Liver (tissue), 7 donors: ENCODE measurements at regions not wholly inside any gene's neighbourhood (a gene's known extent, or its start where the extent isn't known, plus 50 kb on each side); places are given as distances from the start of the nearest gene placed in this dataset.

Experiments
- DNase-seq: peaks from one replicate; pipeline ENCODE4 v3.0.0-alpha.2; 2017; ENCODE audit warnings: low spot score
- H3K27ac ChIP-seq, 2 donors: one replicate each; pipeline ENCODE4 v1.7.0; 2013; ENCODE audit warnings: inconsistent platforms in 2 of 2, low read length in 2 of 2, control low read depth in 1 of 2, low read depth in 1 of 2, mild to moderate bottlenecking in 1 of 2
- H3K27me3 ChIP-seq, 4 donors: one replicate each; pipeline versions ENCODE4 v1.6.1 to v1.7.0; 2013; ENCODE audit warnings: low read length in 3 of 4, inconsistent platforms in 1 of 4, mild to moderate bottlenecking in 1 of 4, moderate library complexity in 1 of 4; ENCODE audit not compliant: control insufficient read depth in 4 of 4, insufficient read depth in 4 of 4
- H3K36me3 ChIP-seq, 4 donors: one replicate each; pipeline versions ENCODE4 v1.6.1 to v1.7.0; 2013; ENCODE audit warnings: low read length in 3 of 4, mild to moderate bottlenecking in 3 of 4, low read depth in 1 of 4, moderate library complexity in 1 of 4; ENCODE audit not compliant: control insufficient read depth in 4 of 4, insufficient read depth in 3 of 4
- H3K4me1 ChIP-seq, 4 donors: one replicate each; pipeline versions ENCODE4 v1.6.1 to v1.7.0; 2013; ENCODE audit warnings: low read length in 3 of 4, mild to moderate bottlenecking in 3 of 4, moderate library complexity in 1 of 4; ENCODE audit not compliant: control insufficient read depth in 4 of 4, insufficient read depth in 4 of 4
- H3K4me3 ChIP-seq, 3 donors: one replicate each; pipeline versions ENCODE4 v1.6.1 to v1.7.0; 2013; ENCODE audit warnings: low read length in 3 of 3, control low read depth in 1 of 3, low read depth in 1 of 3, mild to moderate bottlenecking in 1 of 3
- H3K9ac ChIP-seq, 2 donors: one replicate each; pipeline ENCODE4 v1.7.0; 2013; ENCODE audit warnings: low read length in 2 of 2, mild to moderate bottlenecking in 2 of 2, moderate library complexity in 2 of 2, control low read depth in 1 of 2, low read depth in 1 of 2
- H3K9me3 ChIP-seq, 4 donors: one replicate each; pipeline versions ENCODE4 v1.6.1 to v1.7.0; 2013; ENCODE audit warnings: low read length in 3 of 4; ENCODE audit not compliant: control insufficient read depth in 4 of 4
- EGR1 ChIP-seq, 2 donors: IDR thresholded peaks; 2 replicates each; pipeline ENCODE4 v1.6.1; 2016 to 2018; ENCODE audit warnings: antibody characterized with exemption in 2 of 2, low read depth in 2 of 2
- FOXA1 ChIP-seq: IDR thresholded peaks from 2 replicates; pipeline ENCODE4 v1.6.1; 2016; ENCODE audit warnings: antibody characterized with exemption
- FOXA2 ChIP-seq: IDR thresholded peaks from 2 replicates; pipeline ENCODE4 v1.6.1; 2016; ENCODE audit warnings: antibody characterized with exemption
- GABPA ChIP-seq, 2 donors: IDR thresholded peaks in 1 of 2; conservative IDR thresholded peaks in 1 of 2; 2 replicates each; pipeline ENCODE4 v1.6.1; 2016; ENCODE audit warnings: antibody characterized with exemption in 2 of 2, mild to moderate bottlenecking in 1 of 2, moderate library complexity in 1 of 2
- HNF4A ChIP-seq, 2 donors: conservative IDR thresholded peaks; 2 replicates each; pipeline ENCODE4 v1.6.1; 2016; ENCODE audit warnings: antibody characterized with exemption in 2 of 2, mild to moderate bottlenecking in 2 of 2
- HNF4G ChIP-seq: IDR thresholded peaks from 2 replicates; pipeline ENCODE4 v1.6.1; 2016; ENCODE audit warnings: antibody characterized with exemption
- JUND ChIP-seq, 2 donors: IDR thresholded peaks; 2 replicates each; pipeline ENCODE4 v1.6.1; 2016; ENCODE audit warnings: antibody characterized with exemption in 2 of 2
- NR2F2 ChIP-seq: IDR thresholded peaks from 2 replicates; pipeline ENCODE4 v1.6.1; 2016; ENCODE audit warnings: antibody characterized with exemption
- RAD21 ChIP-seq, 2 donors: IDR thresholded peaks; 2 replicates each; pipeline ENCODE4 v1.6.1; 2016; ENCODE audit warnings: antibody characterized with exemption in 2 of 2, mild to moderate bottlenecking in 2 of 2
- SP1 ChIP-seq: IDR thresholded peaks from 2 replicates; pipeline ENCODE4 v1.6.1; 2018; ENCODE audit warnings: antibody characterized with exemption, mild to moderate bottlenecking
- TAF1 ChIP-seq: conservative IDR thresholded peaks from 2 replicates; pipeline ENCODE4 v1.6.1; 2016; ENCODE audit warnings: antibody characterized with exemption, mild to moderate bottlenecking
- YY1 ChIP-seq: IDR thresholded peaks from 2 replicates; pipeline ENCODE4 v1.6.1; 2016; ENCODE audit warnings: antibody characterized with exemption, mild to moderate bottlenecking
- TF ChIP-seq, protein P1 (sequence below): IDR thresholded peaks from 2 replicates; pipeline ENCODE4 v1.6.1; 2016; ENCODE audit warnings: antibody characterized with exemption, mild to moderate bottlenecking
- TF ChIP-seq, protein P2 (sequence below): IDR thresholded peaks from 2 replicates; pipeline ENCODE4 v1.6.1; 2016; ENCODE audit warnings: antibody characterized with exemption
- TF ChIP-seq, protein P3 (sequence below): IDR thresholded peaks from 2 replicates; pipeline ENCODE4 v1.6.1; 2016; ENCODE audit warnings: antibody characterized with exemption
- TF ChIP-seq, protein P4 (sequence below): fragments of 150-350 bp; IDR thresholded peaks from 2 replicates; pipeline ENCODE4 v1.5.1; 2017; ENCODE audit warnings: improper control_type of control experiment, low read depth, low read length; ENCODE audit not compliant: missing input control
- TF ChIP-seq, protein P5 (sequence below): IDR thresholded peaks from 2 replicates; pipeline ENCODE4 v1.6.1; 2016; ENCODE audit warnings: antibody characterized with exemption
- donor health status: healthy.
- donor health status: healthy.
- donor health status: healthy.
- donor health status: healthy.

DNA sequence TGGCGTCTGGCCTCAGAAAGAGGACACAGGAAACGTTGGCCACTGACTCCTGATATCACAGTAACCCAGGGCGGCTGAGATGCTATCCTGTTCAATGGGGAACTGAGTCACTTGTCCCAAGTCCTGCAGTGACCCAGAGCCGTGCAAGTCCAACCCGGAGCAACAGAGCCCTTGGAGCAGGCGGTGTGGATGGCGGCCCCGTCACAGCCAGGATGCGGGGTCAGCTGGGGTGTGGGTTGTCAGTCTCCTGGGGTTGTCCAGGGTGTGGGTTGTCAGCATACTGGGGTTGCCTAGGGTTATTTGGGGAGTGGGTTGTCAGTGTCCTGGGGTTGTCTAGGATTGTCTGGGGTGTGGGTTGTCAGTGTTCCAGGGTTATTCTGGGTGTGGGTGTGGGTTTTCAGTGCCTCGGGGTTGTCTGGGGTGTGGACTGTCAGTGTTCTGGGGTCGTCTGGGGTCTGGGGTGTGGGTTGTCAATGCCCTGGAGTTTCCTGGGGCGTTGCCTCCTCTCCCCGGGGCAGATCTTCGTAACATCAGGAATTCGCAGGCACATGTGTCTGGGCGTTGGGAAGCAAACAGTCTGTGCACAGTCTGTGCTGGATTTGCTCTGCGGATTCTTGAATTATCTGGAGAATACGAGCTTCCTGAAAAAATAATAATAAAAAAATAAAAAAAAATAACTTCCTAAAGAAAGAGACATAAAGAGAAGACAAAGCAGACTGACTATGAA is 257.5 kb downstream of the PARP8 start (continued):
- TF ChIP-seq GABPA (IDR thresholded peaks at IDR 0.05 in 1 of 2, conservative IDR thresholded peaks at IDR 0.05 in 1 of 2) (no peak), SP1 (no peak)

DNA sequence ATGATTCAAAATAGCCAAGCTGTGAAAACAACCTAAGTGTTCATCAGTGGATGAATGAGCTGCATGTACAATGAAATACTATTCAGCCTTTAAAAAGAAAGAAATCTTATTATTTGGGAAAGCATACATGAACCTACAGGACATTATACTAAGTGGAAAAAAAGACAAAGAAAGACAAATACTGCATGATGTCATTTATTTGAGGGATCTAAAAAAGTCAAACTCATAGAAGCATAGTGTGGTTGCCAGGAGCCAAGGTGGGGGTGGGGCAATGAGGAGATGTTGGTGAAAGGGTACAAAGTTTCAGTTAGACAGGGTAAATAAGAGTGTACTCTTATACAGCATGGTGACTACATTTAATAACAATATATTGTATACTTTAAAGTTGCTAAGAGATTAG is 261.5 kb downstream of the PARP8 start:
- Histone ChIP-seq H3K9ac (no peak overlapping the region), H3K36me3 (no peaks in the 10 kb centered on the region), H3K4me1 (no peaks in the 10 kb centered on the region), H3K27ac (no peak overlapping the region), H3K9me3 (no peaks in the 10 kb centered on the region), H3K4me3 (no peak overlapping the region), H3K27me3 (peaks cover 0 to 3% (median 0%) of the 10 kb centered on the region in 4 donors)
- no peak for DNase-seq
- TF ChIP-seq FOXA2 (no peak), NR2F2 (no peak), JUND (IDR thresholded peaks at IDR 0.05) (no peak), EGR1 (IDR thresholded peaks at IDR 0.05; ENCODE audit: low read depth in 2 of 2) (no peak), RAD21 (IDR thresholded peaks at IDR 0.05) (no peak), SP1 (no peak), GABPA (IDR thresholded peaks at IDR 0.05 in 1 of 2, conservative IDR thresholded peaks at IDR 0.05 in 1 of 2) (no peak), TAF1 (no peak), FOXA1 (no peak), YY1 (no peak), HNF4A (conservative IDR thresholded peaks at IDR 0.05) (no peak), HNF4G (no peak)
- TF ChIP-seq, protein P1, sequence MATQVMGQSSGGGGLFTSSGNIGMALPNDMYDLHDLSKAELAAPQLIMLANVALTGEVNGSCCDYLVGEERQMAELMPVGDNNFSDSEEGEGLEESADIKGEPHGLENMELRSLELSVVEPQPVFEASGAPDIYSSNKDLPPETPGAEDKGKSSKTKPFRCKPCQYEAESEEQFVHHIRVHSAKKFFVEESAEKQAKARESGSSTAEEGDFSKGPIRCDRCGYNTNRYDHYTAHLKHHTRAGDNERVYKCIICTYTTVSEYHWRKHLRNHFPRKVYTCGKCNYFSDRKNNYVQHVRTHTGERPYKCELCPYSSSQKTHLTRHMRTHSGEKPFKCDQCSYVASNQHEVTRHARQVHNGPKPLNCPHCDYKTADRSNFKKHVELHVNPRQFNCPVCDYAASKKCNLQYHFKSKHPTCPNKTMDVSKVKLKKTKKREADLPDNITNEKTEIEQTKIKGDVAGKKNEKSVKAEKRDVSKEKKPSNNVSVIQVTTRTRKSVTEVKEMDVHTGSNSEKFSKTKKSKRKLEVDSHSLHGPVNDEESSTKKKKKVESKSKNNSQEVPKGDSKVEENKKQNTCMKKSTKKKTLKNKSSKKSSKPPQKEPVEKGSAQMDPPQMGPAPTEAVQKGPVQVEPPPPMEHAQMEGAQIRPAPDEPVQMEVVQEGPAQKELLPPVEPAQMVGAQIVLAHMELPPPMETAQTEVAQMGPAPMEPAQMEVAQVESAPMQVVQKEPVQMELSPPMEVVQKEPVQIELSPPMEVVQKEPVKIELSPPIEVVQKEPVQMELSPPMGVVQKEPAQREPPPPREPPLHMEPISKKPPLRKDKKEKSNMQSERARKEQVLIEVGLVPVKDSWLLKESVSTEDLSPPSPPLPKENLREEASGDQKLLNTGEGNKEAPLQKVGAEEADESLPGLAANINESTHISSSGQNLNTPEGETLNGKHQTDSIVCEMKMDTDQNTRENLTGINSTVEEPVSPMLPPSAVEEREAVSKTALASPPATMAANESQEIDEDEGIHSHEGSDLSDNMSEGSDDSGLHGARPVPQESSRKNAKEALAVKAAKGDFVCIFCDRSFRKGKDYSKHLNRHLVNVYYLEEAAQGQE, result no peak
- TF ChIP-seq, protein P2, sequence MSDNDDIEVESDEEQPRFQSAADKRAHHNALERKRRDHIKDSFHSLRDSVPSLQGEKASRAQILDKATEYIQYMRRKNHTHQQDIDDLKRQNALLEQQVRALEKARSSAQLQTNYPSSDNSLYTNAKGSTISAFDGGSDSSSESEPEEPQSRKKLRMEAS, result no peak
- TF ChIP-seq, protein P3, sequence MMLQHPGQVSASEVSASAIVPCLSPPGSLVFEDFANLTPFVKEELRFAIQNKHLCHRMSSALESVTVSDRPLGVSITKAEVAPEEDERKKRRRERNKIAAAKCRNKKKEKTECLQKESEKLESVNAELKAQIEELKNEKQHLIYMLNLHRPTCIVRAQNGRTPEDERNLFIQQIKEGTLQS, result no peak
- TF ChIP-seq, protein P4, sequence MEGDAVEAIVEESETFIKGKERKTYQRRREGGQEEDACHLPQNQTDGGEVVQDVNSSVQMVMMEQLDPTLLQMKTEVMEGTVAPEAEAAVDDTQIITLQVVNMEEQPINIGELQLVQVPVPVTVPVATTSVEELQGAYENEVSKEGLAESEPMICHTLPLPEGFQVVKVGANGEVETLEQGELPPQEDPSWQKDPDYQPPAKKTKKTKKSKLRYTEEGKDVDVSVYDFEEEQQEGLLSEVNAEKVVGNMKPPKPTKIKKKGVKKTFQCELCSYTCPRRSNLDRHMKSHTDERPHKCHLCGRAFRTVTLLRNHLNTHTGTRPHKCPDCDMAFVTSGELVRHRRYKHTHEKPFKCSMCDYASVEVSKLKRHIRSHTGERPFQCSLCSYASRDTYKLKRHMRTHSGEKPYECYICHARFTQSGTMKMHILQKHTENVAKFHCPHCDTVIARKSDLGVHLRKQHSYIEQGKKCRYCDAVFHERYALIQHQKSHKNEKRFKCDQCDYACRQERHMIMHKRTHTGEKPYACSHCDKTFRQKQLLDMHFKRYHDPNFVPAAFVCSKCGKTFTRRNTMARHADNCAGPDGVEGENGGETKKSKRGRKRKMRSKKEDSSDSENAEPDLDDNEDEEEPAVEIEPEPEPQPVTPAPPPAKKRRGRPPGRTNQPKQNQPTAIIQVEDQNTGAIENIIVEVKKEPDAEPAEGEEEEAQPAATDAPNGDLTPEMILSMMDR, result no peak
- TF ChIP-seq, protein P5, sequence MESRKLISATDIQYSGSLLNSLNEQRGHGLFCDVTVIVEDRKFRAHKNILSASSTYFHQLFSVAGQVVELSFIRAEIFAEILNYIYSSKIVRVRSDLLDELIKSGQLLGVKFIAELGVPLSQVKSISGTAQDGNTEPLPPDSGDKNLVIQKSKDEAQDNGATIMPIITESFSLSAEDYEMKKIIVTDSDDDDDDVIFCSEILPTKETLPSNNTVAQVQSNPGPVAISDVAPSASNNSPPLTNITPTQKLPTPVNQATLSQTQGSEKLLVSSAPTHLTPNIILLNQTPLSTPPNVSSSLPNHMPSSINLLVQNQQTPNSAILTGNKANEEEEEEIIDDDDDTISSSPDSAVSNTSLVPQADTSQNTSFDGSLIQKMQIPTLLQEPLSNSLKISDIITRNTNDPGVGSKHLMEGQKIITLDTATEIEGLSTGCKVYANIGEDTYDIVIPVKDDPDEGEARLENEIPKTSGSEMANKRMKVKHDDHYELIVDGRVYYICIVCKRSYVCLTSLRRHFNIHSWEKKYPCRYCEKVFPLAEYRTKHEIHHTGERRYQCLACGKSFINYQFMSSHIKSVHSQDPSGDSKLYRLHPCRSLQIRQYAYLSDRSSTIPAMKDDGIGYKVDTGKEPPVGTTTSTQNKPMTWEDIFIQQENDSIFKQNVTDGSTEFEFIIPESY, result no peak
